Heart left ventricle (tissue), 13 donors: ENCODE measurements at regions not wholly inside any gene's neighbourhood (a gene's known extent, or its start where the extent isn't known, plus 50 kb on each side); places are given as distances from the start of the nearest gene placed in this dataset.

Experiments used
- POLR2A ChIP-seq, 2 donors: fragments of 450-650 bp; IDR thresholded peaks; one replicate each; pipeline ENCODE4 v1.6.1; 2017; ENCODE audit warnings: antibody characterized with exemption in 2 of 2, mild to moderate bottlenecking in 2 of 2, moderate library complexity in 2 of 2
- TF ChIP-seq, protein P1 (sequence below), 12 donors: fragments of 200-600 bp; sonication (generic) in 4 of 12; IDR thresholded peaks; one replicate each; pipeline versions ENCODE4 v1.5.0 to v1.8.0; 2018 to 2022; ENCODE audit warnings: antibody characterized with exemption in 12 of 12, mild to moderate bottlenecking in 5 of 12
- donor health status: ischemic (EF 13 %, LVEDD 7.1; RV severe dilation, severe dysfunction).
- donor health status: DM: no; HTN: yes; CAD: no.
- donor health status: DM: no; HTN: no; CAD: no.
- donor health status: ischemic (EF 25% LVEDD 6.9; RV normal size, moderate dysfunction).
- donor health status: ischemic (EF 25% LVEDD 5.7; RV mildly dilated, moderate dysfunction).
- donor health status: ischemic (EF 35%, LVEDD 5.7; RV mildly dilated, moderate dysfunction).
- donor health status: nonischemic (EF 11% LVEDD 7.7; RV severe dilation, severe dysfunction).
- donor health status: DM: yes; HTN: yes; CAD: no.
- donor health status: PGD.
- donor health status: ischemic (EF 29% LVEDD 5.4; RV normal size, mild dysfunction).
- donor health status: nonischemic (EF 23%, LVEDD 6.1; RV moderate dilation, normal function).

DNA sequence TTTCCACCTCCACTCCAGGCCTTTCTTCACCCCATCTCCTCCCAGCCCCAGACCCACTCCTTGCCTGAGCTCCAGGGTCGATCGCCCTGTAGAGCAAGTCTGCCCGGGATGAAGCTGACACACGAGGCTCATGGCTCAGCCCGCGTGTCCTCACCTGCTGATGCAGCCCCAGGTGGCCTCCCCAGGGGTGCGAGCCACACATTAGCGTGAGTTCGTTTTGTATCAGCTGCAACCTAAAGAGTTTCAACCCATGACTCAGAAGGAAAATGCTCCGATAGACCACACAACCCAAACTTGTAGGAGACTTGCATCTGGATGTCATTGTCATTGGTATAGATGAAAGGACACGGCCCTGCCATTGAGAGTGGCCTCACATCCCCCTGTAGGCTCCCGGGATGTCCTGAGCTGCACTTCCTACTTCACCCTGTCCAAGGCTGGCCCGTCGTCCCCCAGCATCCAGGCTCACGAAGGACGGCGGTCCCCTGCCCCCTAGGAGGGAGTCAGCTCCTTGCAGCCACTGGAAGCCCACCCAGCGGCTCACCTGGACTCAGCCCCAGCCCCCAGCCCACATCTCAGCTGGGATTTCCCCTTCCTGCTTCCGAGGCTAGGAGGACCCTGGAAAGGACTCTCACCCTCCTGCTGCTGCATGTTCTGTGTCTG lies 97.7 kb downstream of the HTR5A start:
- TF ChIP-seq, protein P1, sequence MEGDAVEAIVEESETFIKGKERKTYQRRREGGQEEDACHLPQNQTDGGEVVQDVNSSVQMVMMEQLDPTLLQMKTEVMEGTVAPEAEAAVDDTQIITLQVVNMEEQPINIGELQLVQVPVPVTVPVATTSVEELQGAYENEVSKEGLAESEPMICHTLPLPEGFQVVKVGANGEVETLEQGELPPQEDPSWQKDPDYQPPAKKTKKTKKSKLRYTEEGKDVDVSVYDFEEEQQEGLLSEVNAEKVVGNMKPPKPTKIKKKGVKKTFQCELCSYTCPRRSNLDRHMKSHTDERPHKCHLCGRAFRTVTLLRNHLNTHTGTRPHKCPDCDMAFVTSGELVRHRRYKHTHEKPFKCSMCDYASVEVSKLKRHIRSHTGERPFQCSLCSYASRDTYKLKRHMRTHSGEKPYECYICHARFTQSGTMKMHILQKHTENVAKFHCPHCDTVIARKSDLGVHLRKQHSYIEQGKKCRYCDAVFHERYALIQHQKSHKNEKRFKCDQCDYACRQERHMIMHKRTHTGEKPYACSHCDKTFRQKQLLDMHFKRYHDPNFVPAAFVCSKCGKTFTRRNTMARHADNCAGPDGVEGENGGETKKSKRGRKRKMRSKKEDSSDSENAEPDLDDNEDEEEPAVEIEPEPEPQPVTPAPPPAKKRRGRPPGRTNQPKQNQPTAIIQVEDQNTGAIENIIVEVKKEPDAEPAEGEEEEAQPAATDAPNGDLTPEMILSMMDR (IDR thresholded peaks at IDR 0.05), result no peak
- no peak for TF ChIP-seq POLR2A (IDR thresholded peaks at IDR 0.05)
